GM23338 (cell line): ENCODE measurements at regions not wholly inside any gene's neighbourhood (a gene's known extent, or its start where the extent isn't known, plus 50 kb on each side); places are given as distances from the start of the nearest gene placed in this dataset.

ENCODE experiments used
- ATAC-seq: fragments of 200-7000 bp; cut with Tn5 transposase; 3 replicates; pipeline ENCODE4 v1.9.1; 2020
- DNase-seq: peaks from one replicate; pipeline ENCODE4 v3.0.0-alpha.2; 2015; ENCODE audit warnings: low spot score
- H2AFZ ChIP-seq: fragments of 200-600 bp; sonication (generic); 2 replicates; pipeline ENCODE4 v1.8.0; 2016; ENCODE audit warnings: antibody characterized with exemption, mild to moderate bottlenecking, moderate library complexity
- H3F3A ChIP-seq: fragments of 200-600 bp; sonication (generic); replicated peaks from 2 replicates; pipeline ENCODE4 v1.8.0; 2017; ENCODE audit warnings: antibody characterized with exemption, mixed run types, low read depth
- H3K27ac ChIP-seq: fragments of 200-600 bp; sonication (generic); 2 replicates; pipeline ENCODE4 v1.6.1; 2016; ENCODE audit warnings: low read depth
- H3K27me3 ChIP-seq: fragments of 200-600 bp; sonication (generic); 2 replicates; pipeline ENCODE4 v1.8.0; 2016; ENCODE audit warnings: mild to moderate bottlenecking, mixed run types, moderate library complexity; ENCODE audit not compliant: insufficient read depth
- H3K36me3 ChIP-seq: fragments of 200-600 bp; sonication (generic); 2 replicates; pipeline ENCODE4 v1.8.0; 2016; ENCODE audit warnings: mild to moderate bottlenecking; ENCODE audit not compliant: insufficient read depth
- H3K4me1 ChIP-seq: fragments of 200-600 bp; sonication (generic); 2 replicates; pipeline ENCODE4 v1.8.0; 2016; ENCODE audit warnings: mild to moderate bottlenecking, moderate library complexity; ENCODE audit not compliant: insufficient read depth
- H3K4me2 ChIP-seq: fragments of 200-600 bp; sonication (generic); 2 replicates; pipeline ENCODE4 v1.7.1; 2017; ENCODE audit warnings: mixed run types
- H3K4me3 ChIP-seq: fragments of 200-600 bp; sonication (generic); 2 replicates; pipeline ENCODE4 v1.6.1; 2016; ENCODE audit warnings: mixed run types
- H3K79me2 ChIP-seq: fragments of 200-600 bp; sonication (generic); replicated peaks from 2 replicates; pipeline ENCODE4 v1.8.0; 2017; ENCODE audit warnings: mild to moderate bottlenecking; ENCODE audit not compliant: insufficient read depth
- H3K9me2 ChIP-seq: fragments of 200-600 bp; sonication (generic); 2 replicates; pipeline ENCODE4 v1.8.0; 2017; ENCODE audit not compliant: insufficient read depth
- H4K20me1 ChIP-seq: fragments of 200-600 bp; sonication (generic); replicated peaks from 2 replicates; pipeline ENCODE4 v1.8.0; 2017; ENCODE audit warnings: mild to moderate bottlenecking; ENCODE audit not compliant: insufficient read depth
- H3K27ac Mint-ChIP-seq: 2 replicates; pipeline ENCODE4 v1.8.0; 2020; ENCODE audit warnings: inconsistent platforms, mild to moderate bottlenecking, moderate library complexity, mixed read lengths
- H3K27me3 Mint-ChIP-seq: 3 replicates; pipeline ENCODE4 v1.8.0; 2022; ENCODE audit warnings: low read depth, mild to moderate bottlenecking, moderate library complexity, mixed read lengths, inconsistent platforms; ENCODE audit not compliant: insufficient read depth, poor library complexity
- H3K36me3 Mint-ChIP-seq: 3 replicates; pipeline ENCODE4 v1.8.0; 2021; ENCODE audit warnings: low read depth, mild to moderate bottlenecking, inconsistent platforms, moderate library complexity, mixed read lengths
- H3K4me1 Mint-ChIP-seq: 3 replicates; pipeline ENCODE4 v1.8.0; 2020; ENCODE audit warnings: mild to moderate bottlenecking, inconsistent platforms, mixed read lengths
- H3K4me3 Mint-ChIP-seq: 3 replicates; pipeline ENCODE4 v1.8.0; 2021; ENCODE audit warnings: moderate library complexity, mild to moderate bottlenecking, inconsistent platforms, mixed read lengths
- H3K9me3 Mint-ChIP-seq: 3 replicates; pipeline ENCODE4 v1.8.0; 2020; ENCODE audit warnings: moderate library complexity, mild to moderate bottlenecking, inconsistent platforms, mixed read lengths
- CTCF ChIP-seq, 2 experiments: fragments of 200-600 bp in 1 of 2; sonication (generic) in 1 of 2; conservative IDR thresholded peaks; 2 replicates each; pipeline versions ENCODE4 v1.5.1 to v1.6.1; 2016 to 2017; ENCODE audit warnings: antibody characterized with exemption in 2 of 2, low read depth in 2 of 2, mild to moderate bottlenecking in 2 of 2, moderate library complexity in 1 of 2
- ETS1 ChIP-seq: IDR thresholded peaks from 2 replicates; pipeline ENCODE4 v1.6.1; 2016; ENCODE audit warnings: antibody characterized with exemption
- EZH2phosphoT487 ChIP-seq: fragments of 200-600 bp; sonication (generic); IDR thresholded peaks from one replicate; pipeline ENCODE4 v1.8.1; 2018; ENCODE audit warnings: antibody characterized with exemption; ENCODE audit not compliant: unreplicated experiment
- NANOG ChIP-seq: IDR thresholded peaks from 2 replicates; pipeline ENCODE4 v1.6.1; 2016; ENCODE audit warnings: antibody characterized with exemption, borderline replicate concordance
- POLR2AphosphoS5 ChIP-seq: IDR thresholded peaks from 2 replicates; pipeline ENCODE4 v1.6.1; 2016; ENCODE audit warnings: antibody characterized with exemption, low read depth
- REST ChIP-seq: IDR thresholded peaks from one replicate; pipeline ENCODE4 v1.6.1; 2018; ENCODE audit warnings: antibody characterized with exemption; ENCODE audit not compliant: unreplicated experiment
- STAT1 ChIP-seq: IDR thresholded peaks from one replicate; pipeline ENCODE4 v1.6.1; 2016; ENCODE audit warnings: antibody characterized with exemption; ENCODE audit not compliant: unreplicated experiment

- ATAC-seq (no peak), DNase-seq (no peak)
Measured at GRCh38 chr5:15065091-15065490, 193.5 kb upstream of the ANKH start.

GRCh38 chr5:15064396-15064795 is 192.8 kb upstream of the ANKH start:
- 0 out of 2 replicates have a peak, but pooled peaks cover 7% of the 10 kb centered on the region for H3K9me2 ChIP-seq
- TF ChIP-seq NANOG = no peak
- TF ChIP-seq EZH2phosphoT487 = no peak
- no peak for TF ChIP-seq ETS1
- TF ChIP-seq REST = no peak
- no peak for TF ChIP-seq STAT1
- no peak for TF ChIP-seq POLR2AphosphoS5
- H3K27ac ChIP-seq = no peak overlapping the region
- no peak overlapping the region for H2AFZ ChIP-seq
- no peaks in the 10 kb centered on the region for H3K4me1 Mint-ChIP-seq
- H3F3A ChIP-seq = no peaks in the 10 kb centered on the region
- H3K36me3 ChIP-seq = no peaks in the 10 kb centered on the region
- H3K4me1 ChIP-seq = no peaks in the 10 kb centered on the region
- DNase-seq (no peak), ATAC-seq (no peak)
- no peaks in the 10 kb centered on the region for H3K27me3 Mint-ChIP-seq
- no peaks in the 10 kb centered on the region for H3K79me2 ChIP-seq
- no peaks in the 10 kb centered on the region for H3K27me3 ChIP-seq
- no peaks in the 10 kb centered on the region for H4K20me1 ChIP-seq
- no peak overlapping the region for H3K27ac Mint-ChIP-seq
- no peaks in the 10 kb centered on the region; the same call in 2 of the 3 replicates for H3K36me3 Mint-ChIP-seq
- H3K4me3 Mint-ChIP-seq = no peak overlapping the region
- H3K4me2 ChIP-seq = no peak overlapping the region
- H3K4me3 ChIP-seq = no peak overlapping the region
- no peaks in the 10 kb centered on the region; the same call in 2 of the 3 replicates for H3K9me3 Mint-ChIP-seq

More at GRCh38 chr5:15065091-15065490, 193.5 kb upstream of the ANKH start:
- H3K27ac ChIP-seq = no peak overlapping the region
- TF ChIP-seq STAT1 = no peak
- no peak for TF ChIP-seq POLR2AphosphoS5
- TF ChIP-seq CTCF (conservative IDR thresholded peaks at IDR 0.05; ENCODE audit: low read depth in 2 of 2) = no peak
- H2AFZ ChIP-seq = no peak overlapping the region
- H3K9me3 Mint-ChIP-seq = no peaks in the 10 kb centered on the region; the same call in 2 of the 3 replicates
- H3K4me2 ChIP-seq = no peak overlapping the region
- no peaks in the 10 kb centered on the region for H4K20me1 ChIP-seq
- no peaks in the 10 kb centered on the region; the same call in 2 of the 3 replicates for H3K36me3 Mint-ChIP-seq
- H3K4me1 Mint-ChIP-seq = no peaks in the 10 kb centered on the region
- H3K36me3 ChIP-seq = no peaks in the 10 kb centered on the region
- no peaks in the 10 kb centered on the region for H3K27me3 Mint-ChIP-seq
- no peak overlapping the region for H3K4me3 ChIP-seq
- 0 out of 2 replicates have a peak, but pooled peaks cover 7% of the 10 kb centered on the region for H3K9me2 ChIP-seq
- no peaks in the 10 kb centered on the region for H3K79me2 ChIP-seq
- no peak overlapping the region for H3K27ac Mint-ChIP-seq
- H3K4me3 Mint-ChIP-seq = no peak overlapping the region
- no peaks in the 10 kb centered on the region for H3F3A ChIP-seq
- no peaks in the 10 kb centered on the region for H3K4me1 ChIP-seq
- no peaks in the 10 kb centered on the region for H3K27me3 ChIP-seq
